ENCODE measurements at regions not wholly inside any gene's neighbourhood (a gene's known extent, or its start where the extent isn't known, plus 50 kb on each side); places are given as distances from the start of the nearest gene placed in this dataset.
"Not testable (repeated sequence)": the region's sequence is repeated elsewhere in the genome, so short reads cannot be mapped to it uniquely, and the experiment has no call there.

- DNase-seq, result peak; percentile 4
These were observed 1120.7 kb downstream of the GATA3 start for GRCh38 chr10:9175200-9175599.

GRCh38 chr10:9183197-9183880 is 1128.9 kb downstream of the GATA3 start:
- not testable (repeated sequence) for DNase-seq

GRCh38 chr10:9188022-9188810 is 1133.7 kb downstream of the GATA3 start:
- no peak for DNase-seq

DNA sequence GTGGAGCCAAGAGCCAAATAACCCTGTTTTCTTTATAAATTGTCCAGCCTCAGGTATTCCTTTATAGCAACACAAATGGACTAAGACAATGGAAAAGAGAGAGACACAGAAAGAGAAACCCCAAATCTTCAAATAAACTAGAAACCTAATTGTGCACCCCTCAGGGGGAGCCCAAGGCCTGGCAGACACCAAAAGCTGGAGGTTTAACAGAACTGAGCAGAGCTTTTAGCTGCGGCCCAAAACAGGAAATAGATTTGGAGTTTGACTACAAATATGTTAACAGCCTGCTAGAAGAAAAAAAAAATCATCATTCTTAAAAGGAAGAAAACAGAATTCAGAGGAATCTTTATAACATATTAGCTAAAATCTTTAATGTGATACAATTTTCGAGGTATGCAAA is 1135.0 kb downstream of the GATA3 start:
- DNase-seq, result no peak

GRCh38 chr10:9193120-9193519 is 1138.6 kb downstream of the GATA3 start:
- DNase-seq, result no peak

DNA sequence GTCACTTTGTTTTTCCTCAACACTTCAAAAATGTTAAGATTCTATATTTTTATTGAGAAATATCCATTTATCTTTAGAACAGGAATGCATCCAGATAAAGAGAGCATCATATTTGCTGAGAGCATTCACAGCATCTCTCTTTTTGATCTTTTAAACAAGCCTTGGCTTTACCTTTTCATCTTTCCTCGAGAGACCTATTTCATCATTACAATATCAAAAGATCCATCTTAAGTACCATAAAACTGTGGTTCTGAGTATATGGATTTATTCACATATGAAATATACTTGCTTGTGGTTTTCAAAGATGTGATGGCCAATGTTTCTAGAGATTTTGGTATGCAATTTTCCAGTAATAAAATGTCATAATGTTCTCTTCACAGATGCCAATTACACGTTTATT is 1140.9 kb downstream of the GATA3 start:
- no peak for DNase-seq

DNA sequence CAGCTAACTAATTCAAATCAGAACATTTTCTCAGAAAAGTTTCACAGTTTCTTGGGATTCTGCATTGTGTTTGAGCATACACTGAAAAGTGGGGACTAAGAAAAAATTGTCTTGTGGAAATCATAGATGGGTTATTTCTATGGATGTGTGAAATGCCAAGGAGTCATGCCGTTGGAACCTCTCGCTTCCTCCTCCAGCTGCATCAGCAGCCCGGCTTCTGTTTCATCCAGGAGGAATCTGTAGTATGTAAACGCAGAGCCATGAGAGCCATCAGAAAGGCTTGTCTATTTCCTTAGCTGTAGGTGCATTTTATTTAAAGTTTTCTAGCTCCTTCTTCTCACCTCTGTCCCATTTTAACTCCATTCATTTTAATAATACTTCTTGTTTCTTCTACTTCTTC is 1144.1 kb downstream of the GATA3 start:
- no peak for DNase-seq

DNA sequence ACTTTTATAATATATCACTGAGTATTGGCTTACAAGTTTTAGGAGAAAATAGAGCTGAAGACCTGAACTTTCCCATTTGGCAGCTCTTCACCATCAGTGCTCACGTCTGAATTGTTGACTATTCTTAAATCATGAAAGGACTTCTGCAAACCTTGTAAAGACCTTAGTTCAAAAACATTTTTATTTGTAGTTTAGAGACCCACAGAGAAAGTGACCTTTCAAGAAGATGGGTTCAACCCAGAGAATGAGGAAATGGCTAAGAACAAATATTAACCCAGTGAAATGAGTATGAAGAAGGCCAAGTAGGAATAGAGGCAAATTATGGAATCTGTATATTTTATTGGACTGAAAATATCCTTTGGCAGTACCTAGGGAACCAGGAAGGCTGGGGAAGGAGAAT is 1151.1 kb downstream of the GATA3 start:
- no peak for DNase-seq

GRCh38 chr10:9209105-9209798 is 1154.8 kb downstream of the GATA3 start:
- DNase-seq, result peak; percentile 71

- DNase-seq, result no peak
These were observed 1156.7 kb downstream of the GATA3 start for GRCh38 chr10:9211228-9211627.

DNA sequence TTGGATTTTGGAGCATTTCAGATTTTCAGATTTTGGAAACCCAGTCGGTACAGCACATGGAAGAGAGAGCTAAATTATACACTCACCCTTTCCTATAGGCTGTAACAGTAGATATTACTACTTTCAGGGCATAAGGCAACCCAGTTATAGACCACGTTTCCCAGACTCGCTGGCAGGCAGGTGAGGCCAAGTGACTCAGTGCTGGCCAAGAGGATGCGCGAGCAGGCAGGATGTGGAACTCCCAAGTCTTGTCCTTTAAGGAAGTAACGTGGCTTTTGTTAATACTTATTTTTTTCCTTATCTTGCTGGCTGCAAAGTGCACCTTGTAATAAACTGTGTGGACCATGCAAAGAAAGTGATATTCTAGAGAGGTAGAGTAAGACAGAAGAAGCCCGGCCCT is 1160.1 kb downstream of the GATA3 start:
- DNase-seq, result no peak

DNA sequence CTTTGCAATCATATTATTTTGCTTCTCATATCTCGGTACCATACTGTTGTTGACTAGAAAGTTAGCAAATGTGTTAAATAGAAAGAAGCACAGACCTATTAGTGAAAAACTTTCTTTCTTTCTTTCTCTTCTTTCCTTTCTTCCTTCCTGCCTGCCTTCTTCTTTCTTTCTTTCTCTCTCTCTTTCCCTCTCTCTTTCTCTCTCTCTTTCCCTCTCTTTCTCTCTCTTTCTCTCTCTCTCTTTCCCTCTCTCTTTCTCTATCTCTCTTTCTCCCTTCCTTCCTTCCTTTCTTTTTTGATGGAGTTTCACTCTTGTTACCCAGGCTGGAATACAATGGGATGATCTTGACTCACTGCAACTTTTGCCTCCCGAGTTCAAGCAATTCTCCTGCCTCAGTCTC is 1160.6 kb downstream of the GATA3 start:
- no peak for DNase-seq

DNA sequence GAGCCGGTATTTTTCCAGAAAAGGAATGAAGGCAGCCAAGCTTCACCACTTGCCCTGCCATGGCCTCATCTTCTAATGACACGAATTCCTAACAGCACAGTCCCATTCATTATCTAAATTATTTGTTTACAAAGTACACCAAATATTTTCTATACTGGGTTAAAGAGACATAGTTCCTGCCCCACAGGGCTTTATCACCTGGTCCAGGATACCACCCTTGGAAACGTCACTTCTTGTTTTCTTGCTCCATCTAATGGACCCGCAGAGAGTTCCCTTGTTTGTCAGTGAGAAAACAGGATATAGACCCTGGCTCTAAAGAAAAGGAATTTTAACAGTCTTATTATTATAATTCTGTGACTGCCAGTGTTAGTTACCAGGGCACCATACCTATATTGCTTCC is 1165.4 kb downstream of the GATA3 start:
- DNase-seq, result no peak

- DNase-seq, result no peak
These were observed 1168.4 kb downstream of the GATA3 start for GRCh38 chr10:9222917-9223316.

- DNase-seq, result no peak
These were observed 1173.3 kb downstream of the GATA3 start for GRCh38 chr10:9227679-9228365.

GRCh38 chr10:9228771-9229170 is 1174.3 kb downstream of the GATA3 start:
- no peak for DNase-seq

GRCh38 chr10:9229702-9230244 is 1175.3 kb downstream of the GATA3 start:
- peak; percentile 2 for DNase-seq

DNA sequence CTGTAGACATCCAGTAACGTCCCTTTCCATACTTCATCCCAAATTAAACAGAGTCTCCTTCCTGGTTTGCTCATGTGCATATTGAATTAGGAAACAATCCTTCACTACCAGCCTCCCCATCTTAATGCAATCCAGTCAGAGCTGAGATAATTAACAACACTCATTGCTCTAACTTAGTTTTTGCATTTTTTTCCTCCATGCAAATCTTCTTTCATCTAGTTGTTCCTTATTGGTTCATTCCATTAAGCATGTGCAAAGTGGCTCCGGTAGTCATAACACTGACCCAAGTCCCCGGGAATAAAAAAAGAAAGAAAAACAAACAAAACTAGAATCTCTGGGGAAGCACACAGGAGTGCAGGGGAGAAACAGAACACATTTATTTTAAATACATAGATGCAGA is 1176.1 kb downstream of the GATA3 start:
- DNase-seq, result no peak

- no peak for DNase-seq
These were observed 1179.7 kb downstream of the GATA3 start for GRCh38 chr10:9234191-9234590.

GRCh38 chr10:9238041-9238440 is 1183.6 kb downstream of the GATA3 start:
- no peak for DNase-seq

- DNase-seq, result no peak
These were observed 1184.8 kb downstream of the GATA3 start for GRCh38 chr10:9239298-9239697.

DNA sequence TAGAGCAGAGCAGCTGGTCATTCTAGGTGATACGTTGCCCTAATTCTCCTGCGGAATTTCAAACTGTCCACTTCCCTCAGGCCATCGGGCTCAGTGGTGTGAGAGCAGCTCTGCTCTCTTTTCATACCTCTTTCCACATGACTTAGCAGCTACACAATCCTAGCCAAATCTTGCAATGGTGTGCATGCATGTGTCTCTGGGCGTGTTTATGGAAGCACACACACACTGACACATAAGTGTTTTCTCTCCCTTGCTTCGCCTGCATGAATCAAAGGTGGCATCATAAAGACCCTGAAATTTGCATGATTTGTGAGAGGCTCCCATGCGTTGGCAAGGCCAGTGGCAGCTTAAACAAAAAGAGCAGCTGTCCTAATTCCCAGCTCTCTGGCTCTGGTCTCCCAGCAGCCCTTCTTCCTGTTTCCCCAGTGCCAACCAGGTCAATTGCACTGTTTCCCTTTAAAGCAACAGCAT is 1189.5 kb downstream of the GATA3 start:
- no peak for DNase-seq

DNA sequence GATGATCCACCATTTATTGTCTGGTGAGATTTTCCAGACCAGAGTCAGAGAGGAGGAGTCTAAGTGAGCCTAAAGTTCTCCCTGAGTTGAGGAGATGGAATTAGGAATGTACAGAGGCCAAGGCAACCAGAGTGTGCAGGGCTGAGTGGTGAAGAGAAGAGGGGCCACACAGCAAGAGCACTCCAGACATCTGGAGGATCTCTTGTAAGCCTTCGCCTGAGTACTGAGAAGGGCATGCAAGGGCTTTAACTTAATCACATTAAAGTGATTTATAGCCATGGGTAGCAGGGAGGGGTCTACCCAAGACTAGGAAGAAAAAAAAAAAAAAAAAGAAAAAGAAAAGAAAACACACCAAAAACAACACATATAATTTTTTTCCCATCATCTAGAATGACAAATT is 1190.4 kb downstream of the GATA3 start:
- no peak for DNase-seq

All from CD4-positive, alpha-beta T cell treated with Interleukin-4 for 4 hours (primary cell).